C4-2B (cell line): ENCODE measurements at regions not wholly inside any gene's neighbourhood (a gene's known extent, or its start where the extent isn't known, plus 50 kb on each side); places are given as distances from the start of the nearest gene placed in this dataset.

Experiments used
- ZFX ChIP-seq: fragments of 450-650 bp; IDR thresholded peaks from 2 replicates; pipeline ENCODE4 v1.6.1; 2017
- TF ChIP-seq, protein P1 (sequence below): fragments of 450-650 bp; conservative IDR thresholded peaks from 2 replicates; pipeline ENCODE4 v1.5.1; 2017; ENCODE audit warnings: mild to moderate bottlenecking

- TF ChIP-seq, protein P1, sequence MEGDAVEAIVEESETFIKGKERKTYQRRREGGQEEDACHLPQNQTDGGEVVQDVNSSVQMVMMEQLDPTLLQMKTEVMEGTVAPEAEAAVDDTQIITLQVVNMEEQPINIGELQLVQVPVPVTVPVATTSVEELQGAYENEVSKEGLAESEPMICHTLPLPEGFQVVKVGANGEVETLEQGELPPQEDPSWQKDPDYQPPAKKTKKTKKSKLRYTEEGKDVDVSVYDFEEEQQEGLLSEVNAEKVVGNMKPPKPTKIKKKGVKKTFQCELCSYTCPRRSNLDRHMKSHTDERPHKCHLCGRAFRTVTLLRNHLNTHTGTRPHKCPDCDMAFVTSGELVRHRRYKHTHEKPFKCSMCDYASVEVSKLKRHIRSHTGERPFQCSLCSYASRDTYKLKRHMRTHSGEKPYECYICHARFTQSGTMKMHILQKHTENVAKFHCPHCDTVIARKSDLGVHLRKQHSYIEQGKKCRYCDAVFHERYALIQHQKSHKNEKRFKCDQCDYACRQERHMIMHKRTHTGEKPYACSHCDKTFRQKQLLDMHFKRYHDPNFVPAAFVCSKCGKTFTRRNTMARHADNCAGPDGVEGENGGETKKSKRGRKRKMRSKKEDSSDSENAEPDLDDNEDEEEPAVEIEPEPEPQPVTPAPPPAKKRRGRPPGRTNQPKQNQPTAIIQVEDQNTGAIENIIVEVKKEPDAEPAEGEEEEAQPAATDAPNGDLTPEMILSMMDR, result no peak
- TF ChIP-seq ZFX, result no peak
These were observed 563.2 kb upstream of the ADGRL2 start for GRCh38 chr1:81237473-81238089.
